ENCODE measurements at regions not wholly inside any gene's neighbourhood (a gene's known extent, or its start where the extent isn't known, plus 50 kb on each side); places are given as distances from the start of the nearest gene placed in this dataset.

GRCh38 chr1:47622776-47623556, 185.1 kb downstream of the FOXD2 start:
- no peaks in the 10 kb centered on the region for H3K4me1 ChIP-seq
- H3K9me3 ChIP-seq = no peaks in the 10 kb centered on the region
- intact Hi-C loops (cut with DNase I; ENCODE audit: low total_unique reads) = no loop called here
- no peak overlapping the region for H3K4me3 ChIP-seq
- H3K27me3 ChIP-seq = no peaks in the 10 kb centered on the region
- DNase-seq = no peak
- H3K36me3 ChIP-seq = no peaks in the 10 kb centered on the region
- H3K27ac ChIP-seq = no peak overlapping the region
- TF ChIP-seq POLR2A (IDR thresholded peaks at IDR 0.05) = no peak
- no peak for TF ChIP-seq CTCF (IDR thresholded peaks at IDR 0.05)

- intact Hi-C loops (cut with DNase I; ENCODE audit: low total_unique reads) = no loop called here
- Histone ChIP-seq H3K9me3 (no peaks in the 10 kb centered on the region), H3K27me3 (no peaks in the 10 kb centered on the region), H3K4me3 (no peak overlapping the region), H3K27ac (no peak overlapping the region), H3K36me3 (no peaks in the 10 kb centered on the region), H3K4me1 (no peaks in the 10 kb centered on the region)
- DNase-seq = no peak
- no peak for TF ChIP-seq CTCF (IDR thresholded peaks at IDR 0.05)
- no peak for TF ChIP-seq POLR2A (IDR thresholded peaks at IDR 0.05)
Measured at GRCh38 chr1:47623557-47623940, 185.7 kb downstream of the FOXD2 start.

- no peak for DNase-seq
- intact Hi-C loops (cut with DNase I; ENCODE audit: low total_unique reads) = no loop called here
- H3K4me1 ChIP-seq = no peaks in the 10 kb centered on the region
- H3K27me3 ChIP-seq = no peaks in the 10 kb centered on the region
- no peak overlapping the region for H3K27ac ChIP-seq
- no peak overlapping the region for H3K4me3 ChIP-seq
- no peaks in the 10 kb centered on the region for H3K9me3 ChIP-seq
- no peaks in the 10 kb centered on the region for H3K36me3 ChIP-seq
- TF ChIP-seq POLR2A (IDR thresholded peaks at IDR 0.05) (no peak), CTCF (IDR thresholded peaks at IDR 0.05) (no peak)
Measured at GRCh38 chr1:47624531-47624930, 186.7 kb downstream of the FOXD2 start.

- Histone ChIP-seq H3K4me1 (no peaks in the 10 kb centered on the region), H3K36me3 (no peaks in the 10 kb centered on the region), H3K27me3 (no peaks in the 10 kb centered on the region), H3K4me3 (no peak overlapping the region), H3K9me3 (no peaks in the 10 kb centered on the region), H3K27ac (no peak overlapping the region)
- no peak for TF ChIP-seq CTCF (IDR thresholded peaks at IDR 0.05)
- no peak for TF ChIP-seq POLR2A (IDR thresholded peaks at IDR 0.05)
- no peak for DNase-seq
- intact Hi-C loops (cut with DNase I; ENCODE audit: low total_unique reads) = no loop called here
Measured at GRCh38 chr1:47627016-47627415, 189.2 kb downstream of the FOXD2 start.

GRCh38 chr1:47627471-47628370, 189.9 kb downstream of the FOXD2 start:
- Histone ChIP-seq H3K36me3 (no peaks in the 10 kb centered on the region), H3K4me3 (no peak overlapping the region), H3K4me1 (no peaks in the 10 kb centered on the region), H3K27me3 (no peaks in the 10 kb centered on the region), H3K27ac (no peak overlapping the region), H3K9me3 (no peaks in the 10 kb centered on the region)
- intact Hi-C loops (cut with DNase I; ENCODE audit: low total_unique reads) = no loop called here
- DNase-seq = no peak
- TF ChIP-seq POLR2A (IDR thresholded peaks at IDR 0.05) (no peak), CTCF (IDR thresholded peaks at IDR 0.05) (no peak)

Measured in uterus (tissue), 3 donors.